HG02852 (cell line): ENCODE measurements at regions not wholly inside any gene's neighbourhood (a gene's known extent, or its start where the extent isn't known, plus 50 kb on each side); places are given as distances from the start of the nearest gene placed in this dataset.
"Not testable (repeated sequence)": the region's sequence is repeated elsewhere in the genome, so short reads cannot be mapped to it uniquely, and the experiment has no call there.

Experiments used
- ATAC-seq: cut with Tn5 transposase; IDR thresholded peaks from one replicate; pipeline ENCODE4 v1.9.1; 2021; ENCODE audit warnings: mild to moderate bottlenecking, moderate library complexity; ENCODE audit not compliant: unreplicated experiment

- not testable (repeated sequence) for ATAC-seq
Measured at GRCh38 chr9:25288195-25288594, 390.0 kb downstream of the TUSC1 start.

GRCh38 chr9:25284365-25284764 lies 393.9 kb downstream of the TUSC1 start:
- no peak for ATAC-seq

- no peak for ATAC-seq
Measured at GRCh38 chr9:25282946-25283345, 395.3 kb downstream of the TUSC1 start.

GRCh38 chr9:25261445-25261844 lies 416.8 kb downstream of the TUSC1 start:
- no peak for ATAC-seq

GRCh38 chr9:25260046-25260445 lies 418.2 kb downstream of the TUSC1 start:
- no peak for ATAC-seq

GRCh38 chr9:25255216-25255615 lies 423.0 kb downstream of the TUSC1 start:
- no peak for ATAC-seq

- ATAC-seq, result no peak
Measured at GRCh38 chr9:25254051-25254450, 424.2 kb downstream of the TUSC1 start.

- no peak for ATAC-seq
Measured at GRCh38 chr9:25241421-25241820, 436.8 kb downstream of the TUSC1 start.

GRCh38 chr9:25226901-25227686 lies 451.1 kb downstream of the TUSC1 start:
- ATAC-seq, result no peak

- ATAC-seq, result no peak
Measured at GRCh38 chr9:25225938-25226760, 452.1 kb downstream of the TUSC1 start.

- ATAC-seq, result no peak
Measured at GRCh38 chr9:25224996-25225395, 453.2 kb downstream of the TUSC1 start.

GRCh38 chr9:25224309-25224708 lies 453.9 kb downstream of the TUSC1 start:
- no peak for ATAC-seq

GRCh38 chr9:25212361-25212760 lies 465.9 kb downstream of the TUSC1 start:
- no peak for ATAC-seq

GRCh38 chr9:25207402-25208195 lies 470.6 kb downstream of the TUSC1 start:
- ATAC-seq, result no peak

- ATAC-seq, result no peak
Measured at GRCh38 chr9:25206027-25206426, 472.2 kb downstream of the TUSC1 start.

- ATAC-seq, result no peak
Measured at GRCh38 chr9:25205285-25205684, 473.0 kb downstream of the TUSC1 start.

- no peak for ATAC-seq
Measured at GRCh38 chr9:25177858-25178257, 500.4 kb downstream of the TUSC1 start.

- no peak for ATAC-seq
Measured at GRCh38 chr9:25129537-25129936, 548.7 kb downstream of the TUSC1 start.

GRCh38 chr9:25121811-25122210 lies 556.4 kb downstream of the TUSC1 start:
- ATAC-seq, result no peak

- ATAC-seq, result no peak
Measured at GRCh38 chr9:25119041-25119440, 559.2 kb downstream of the TUSC1 start.

- no peak for ATAC-seq
Measured at GRCh38 chr9:25117791-25118190, 560.5 kb downstream of the TUSC1 start.
